Cerebellar nuclear complex (tissue), 1 donor: ENCODE measurements at regions not wholly inside any gene's neighbourhood (a gene's known extent, or its start where the extent isn't known, plus 50 kb on each side); places are given as distances from the start of the nearest gene placed in this dataset.
"Not testable (repeated sequence)": the region's sequence is repeated elsewhere in the genome, so short reads cannot be mapped to it uniquely, and the experiment has no call there.

Experiments
- DNase-seq, 2 experiments: peaks; one replicate each; lab custom pipeline; 2025; lab: John Stamatoyannopoulos, UW

GRCh38 chr13:79874396-79875360, 393.7 kb downstream of the NDFIP2 start:
- no peak for DNase-seq

GRCh38 chr13:79871594-79871993, 390.6 kb downstream of the NDFIP2 start:
- no peak for DNase-seq

- no peak for DNase-seq
These were observed 389.8 kb downstream of the NDFIP2 start for GRCh38 chr13:79870766-79871165.

GRCh38 chr13:79870123-79870522, 389.2 kb downstream of the NDFIP2 start:
- DNase-seq = no peak

DNA sequence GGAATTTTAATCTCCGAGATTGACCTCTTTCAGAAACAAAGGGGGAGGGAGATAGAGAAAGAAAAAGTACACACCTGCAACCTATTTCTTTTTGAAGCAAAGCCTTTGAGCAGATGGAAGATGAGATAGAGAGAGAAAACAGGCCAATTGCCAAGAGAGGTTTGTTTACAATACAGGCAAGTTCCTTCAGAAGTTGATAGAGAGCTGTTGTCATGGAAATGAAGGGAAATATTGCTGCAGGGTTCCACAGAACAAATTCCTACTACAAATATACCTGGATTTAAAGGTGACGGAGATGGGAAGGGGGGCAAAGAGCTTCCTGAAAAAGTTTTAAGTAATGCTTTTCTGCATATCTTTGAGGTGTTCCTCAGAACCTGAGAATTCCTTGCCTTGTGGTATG, 388.4 kb downstream of the NDFIP2 start:
- peak; percentile 29 to 77 for DNase-seq

DNA sequence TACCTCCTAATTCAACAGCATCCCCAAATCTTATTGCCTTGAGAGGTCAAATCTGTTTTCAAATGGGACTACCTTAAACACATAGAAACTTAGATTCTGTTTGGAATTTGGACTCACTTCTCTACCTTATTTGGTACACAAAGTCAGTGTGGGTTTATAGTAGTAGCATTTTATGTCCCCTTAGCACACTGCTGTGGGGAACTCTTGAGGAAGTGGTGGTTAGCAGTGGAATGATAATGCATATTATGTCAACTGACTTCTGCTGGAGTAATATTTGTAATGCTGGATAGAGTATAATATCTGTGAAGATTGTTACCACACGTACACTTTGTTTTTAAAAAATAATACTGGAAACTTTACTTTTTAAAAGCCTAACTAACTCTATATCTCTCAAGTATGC, 386.3 kb downstream of the NDFIP2 start:
- no peak for DNase-seq

DNA sequence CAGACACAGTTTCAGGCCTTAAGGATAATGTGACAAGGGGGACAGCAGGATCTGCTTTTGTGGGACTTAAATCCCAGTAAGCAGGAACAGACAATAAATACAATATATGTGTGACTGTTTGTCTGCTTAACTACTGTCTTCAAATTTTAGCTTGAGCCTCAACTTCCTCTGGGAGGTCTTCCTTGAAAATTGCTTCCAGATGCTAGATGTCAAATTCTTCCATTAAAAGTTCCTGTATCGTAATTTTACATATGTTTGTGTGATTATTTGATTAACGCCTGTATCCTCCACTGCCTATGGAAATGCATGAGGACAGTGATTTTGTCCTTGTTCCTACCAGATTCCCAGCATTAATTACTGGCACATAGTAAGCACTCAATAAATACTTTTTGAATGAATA, 385.5 kb downstream of the NDFIP2 start:
- no peak for DNase-seq

DNA sequence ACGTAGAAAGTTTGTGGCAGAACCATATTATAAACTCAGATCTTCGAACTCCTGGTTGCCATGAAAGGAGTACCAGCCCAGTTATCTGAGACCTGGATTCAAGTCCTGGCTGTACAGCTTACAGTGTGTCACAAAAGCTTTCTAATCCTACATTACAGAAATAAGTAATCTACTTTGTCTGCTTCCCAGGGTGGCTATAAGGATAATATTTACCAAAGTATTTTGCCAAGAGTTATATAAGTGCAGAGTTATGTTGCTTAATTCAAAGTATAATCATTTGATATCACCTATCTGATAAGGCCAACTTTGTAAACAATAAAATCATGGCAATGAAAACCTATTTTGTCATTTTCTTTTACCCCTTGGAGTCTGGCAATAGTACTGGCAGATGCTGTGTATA, 381.6 kb downstream of the NDFIP2 start:
- DNase-seq = no peak

DNA sequence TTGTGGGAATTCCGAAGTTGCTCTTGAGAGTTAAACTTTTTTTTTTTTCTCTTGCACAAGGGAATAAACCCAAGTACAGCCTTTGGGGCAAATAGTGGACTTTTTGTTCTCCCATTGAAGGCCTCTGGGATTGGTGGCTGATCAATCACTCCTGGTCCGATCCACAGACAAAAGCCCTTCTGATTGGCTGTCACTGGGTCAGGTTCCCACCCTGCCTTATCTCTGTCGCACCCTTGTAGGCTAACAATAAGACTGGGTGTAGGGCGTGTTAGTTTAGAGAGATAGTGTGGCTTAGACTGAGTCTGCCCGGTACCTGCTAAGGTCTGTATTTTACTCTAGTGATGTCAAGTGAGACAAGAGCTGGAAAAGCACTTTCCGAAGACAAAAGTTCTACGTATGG, 380.8 kb downstream of the NDFIP2 start:
- DNase-seq = no peak

DNA sequence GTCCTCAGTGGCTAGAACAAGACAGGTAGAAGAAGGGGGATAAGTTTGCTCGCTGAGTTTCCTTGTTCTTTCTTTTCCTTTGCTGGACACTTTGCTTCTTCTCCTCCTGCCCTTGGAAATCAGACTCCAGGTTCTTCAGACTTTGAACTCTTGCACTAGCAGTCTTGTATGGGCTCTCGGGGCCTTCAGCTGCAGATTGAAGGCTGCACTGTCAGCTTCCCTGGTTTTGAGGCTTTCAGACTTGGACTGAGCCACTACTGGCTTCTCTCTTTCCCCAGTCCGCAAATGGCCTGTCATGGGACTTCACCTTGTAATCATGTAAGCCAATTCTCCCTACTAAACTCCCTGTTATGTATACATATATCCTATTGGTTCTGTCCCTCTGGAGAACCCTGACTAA, 379.8 kb downstream of the NDFIP2 start:
- DNase-seq = no peak

- DNase-seq = no peak
These were observed 378.8 kb downstream of the NDFIP2 start for GRCh38 chr13:79859756-79860155.

DNA sequence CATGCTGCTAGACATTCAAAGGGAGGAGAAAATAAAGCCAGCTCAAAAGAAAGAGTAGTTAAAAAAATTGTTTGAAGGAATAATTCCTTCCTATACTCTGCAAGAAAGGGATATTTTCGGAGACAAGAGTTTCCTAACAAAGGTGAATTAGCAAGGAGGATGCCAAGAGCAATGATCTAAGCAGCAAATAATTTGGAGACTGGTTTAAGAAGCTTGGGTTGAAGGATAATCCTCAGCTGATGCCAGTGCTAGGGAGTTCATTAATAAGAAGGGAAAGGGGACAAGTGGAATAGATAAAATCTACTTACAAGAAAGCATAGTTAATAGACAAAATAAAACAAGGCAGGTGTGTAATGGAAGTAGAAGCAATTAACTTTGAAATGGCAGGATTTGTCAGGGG, 372.3 kb downstream of the NDFIP2 start:
- no peak for DNase-seq

DNA sequence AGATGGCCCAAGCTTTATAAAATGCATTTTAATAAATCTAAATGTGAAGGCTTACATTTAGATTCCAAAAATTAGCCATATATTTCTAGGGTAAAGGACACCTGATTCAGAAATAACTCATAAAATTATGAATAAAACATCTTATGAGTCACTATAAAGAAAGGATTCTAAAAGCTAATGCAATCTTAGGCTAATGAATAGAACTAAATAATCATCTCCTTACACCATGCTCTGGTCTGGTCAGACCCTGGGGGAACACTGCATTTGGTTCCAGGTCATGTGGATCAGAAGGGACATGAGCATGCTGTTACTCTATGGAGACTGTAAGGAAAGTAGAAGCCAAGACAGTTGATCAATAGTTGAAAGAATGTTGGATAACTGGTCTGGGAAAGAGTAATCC, 370.4 kb downstream of the NDFIP2 start:
- DNase-seq = no peak

- DNase-seq = no peak
These were observed 367.1 kb downstream of the NDFIP2 start for GRCh38 chr13:79847882-79848592.

GRCh38 chr13:79846386-79846785, 365.4 kb downstream of the NDFIP2 start:
- no peak for DNase-seq

DNA sequence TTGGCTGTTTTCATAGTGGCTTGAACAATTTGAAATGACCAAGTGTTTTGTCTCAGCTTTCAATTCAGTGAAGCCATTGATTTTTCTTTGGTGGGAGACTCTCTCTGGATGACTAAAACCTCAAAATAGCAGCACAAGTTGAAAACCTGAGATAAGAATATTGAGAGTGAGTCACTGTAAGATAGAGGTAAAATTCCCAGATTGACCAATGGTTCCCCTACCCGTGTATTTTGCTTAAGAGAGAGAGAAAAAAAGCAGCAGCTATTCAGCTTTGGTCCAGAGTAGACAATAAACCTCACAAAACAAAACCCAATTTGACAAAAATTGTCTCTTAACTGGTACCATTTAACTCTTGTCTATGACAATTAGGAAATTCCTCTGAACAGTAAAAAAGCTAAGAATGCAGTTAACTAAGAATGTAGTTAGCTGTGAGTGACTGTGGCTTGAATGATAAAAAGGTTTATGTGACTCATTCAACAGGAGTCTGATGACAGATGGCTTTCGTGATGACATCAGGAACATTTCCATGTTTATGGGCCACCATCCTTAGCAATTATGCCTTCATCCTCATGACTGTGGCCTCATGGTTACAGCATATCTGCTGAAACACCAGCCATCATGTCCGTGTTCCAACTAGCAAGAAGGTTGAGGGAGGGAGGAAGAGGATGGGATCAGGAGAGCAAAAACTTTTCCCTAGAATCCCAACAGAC, 356.9 kb downstream of the NDFIP2 start:
- no peak for DNase-seq

DNA sequence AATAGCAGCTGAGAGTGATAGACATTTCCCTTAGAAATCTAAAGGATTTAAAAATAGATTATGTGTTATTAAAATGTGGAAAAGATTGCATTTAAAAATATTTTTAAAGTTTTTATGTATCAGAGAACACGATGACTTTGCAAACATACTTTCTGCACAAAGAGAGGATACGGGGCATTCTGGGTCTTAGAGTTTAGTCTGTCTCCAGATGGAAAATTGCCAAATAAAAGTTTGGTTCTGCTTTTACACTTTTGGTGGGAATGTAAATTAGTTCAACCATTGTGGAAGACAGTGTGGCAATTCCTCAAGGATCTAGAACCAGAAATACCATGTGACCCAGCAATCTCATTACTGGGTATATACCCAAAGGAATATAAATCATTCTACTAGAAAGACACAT, 355.2 kb downstream of the NDFIP2 start:
- DNase-seq = not testable (repeated sequence)

DNA sequence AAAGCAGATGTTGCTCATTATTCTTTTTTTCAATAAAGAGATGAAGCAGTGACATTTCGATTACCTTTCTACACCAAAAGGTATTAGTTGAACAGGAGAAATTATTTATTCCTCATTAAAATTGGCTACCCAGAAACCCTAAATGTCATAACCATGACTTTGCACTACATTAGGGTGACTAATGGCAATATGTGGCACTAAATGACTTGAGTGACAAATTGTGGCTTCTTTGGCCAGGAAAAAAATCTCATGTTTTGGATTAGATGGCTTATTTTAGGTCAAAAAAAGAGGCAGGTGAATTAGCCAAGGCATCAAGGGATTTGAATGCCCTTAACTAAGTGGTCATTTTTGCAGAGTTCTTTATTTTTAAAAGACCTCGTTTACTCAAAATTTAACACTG, 353.9 kb downstream of the NDFIP2 start:
- DNase-seq = no peak

DNA sequence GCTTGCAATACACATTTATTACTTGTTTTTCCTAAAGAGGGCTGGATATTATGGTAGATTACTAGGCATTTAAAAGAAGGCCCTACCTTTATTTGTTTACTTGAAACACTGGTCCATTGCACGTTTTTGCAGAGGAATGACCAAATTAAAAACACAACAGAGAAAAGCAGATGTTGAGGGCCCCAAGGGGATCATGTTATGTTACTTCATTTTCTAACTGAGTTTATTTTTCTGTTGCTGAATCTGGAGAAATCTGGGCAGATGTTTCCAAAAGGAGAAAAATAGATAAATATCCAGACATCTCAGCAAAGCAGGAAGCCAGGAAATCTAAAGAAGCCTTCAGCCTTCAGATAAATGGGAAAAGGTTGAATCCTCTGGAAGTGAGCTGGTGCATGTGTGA, 353.0 kb downstream of the NDFIP2 start:
- DNase-seq = no peak

DNA sequence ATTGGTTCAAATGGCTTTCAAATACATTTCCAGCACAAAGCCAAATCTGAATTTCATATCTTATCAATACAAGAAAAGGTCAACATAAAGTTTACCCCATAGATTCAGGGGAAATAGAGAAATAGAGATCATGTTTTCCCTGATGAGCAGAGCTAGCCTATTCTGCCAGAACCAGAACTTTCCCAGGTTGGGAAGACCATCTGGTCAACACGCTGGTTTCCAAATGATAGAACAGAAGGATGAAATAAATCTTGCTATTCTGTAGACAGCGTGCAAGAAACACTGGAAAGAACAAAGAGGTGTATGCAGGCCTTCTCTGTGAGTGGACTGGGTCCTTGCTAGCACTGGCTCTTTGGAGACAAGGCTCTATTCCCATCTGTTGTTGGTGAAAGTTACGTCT, 350.6 kb downstream of the NDFIP2 start:
- DNase-seq = peak in 1 of 2 experiments; percentile 10

DNA sequence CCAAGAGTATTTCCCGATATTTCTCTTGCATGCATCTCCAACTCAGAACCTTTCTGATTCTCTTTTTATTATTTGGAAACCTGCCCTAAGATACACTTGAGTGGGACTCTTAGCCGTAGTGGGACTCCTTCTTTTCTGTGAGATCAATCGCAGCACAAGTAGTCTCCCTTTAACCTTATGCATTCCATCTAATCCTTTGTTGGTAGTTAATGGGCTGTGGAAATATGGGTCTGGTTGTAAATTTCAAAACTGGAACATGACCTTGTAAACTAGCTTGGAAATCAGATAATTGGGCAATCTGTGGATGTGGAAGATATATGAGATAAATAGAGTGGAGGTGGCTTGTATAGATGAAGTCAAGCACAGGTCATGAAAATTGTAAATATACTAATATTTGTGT, 350.0 kb downstream of the NDFIP2 start:
- no peak for DNase-seq

DNA sequence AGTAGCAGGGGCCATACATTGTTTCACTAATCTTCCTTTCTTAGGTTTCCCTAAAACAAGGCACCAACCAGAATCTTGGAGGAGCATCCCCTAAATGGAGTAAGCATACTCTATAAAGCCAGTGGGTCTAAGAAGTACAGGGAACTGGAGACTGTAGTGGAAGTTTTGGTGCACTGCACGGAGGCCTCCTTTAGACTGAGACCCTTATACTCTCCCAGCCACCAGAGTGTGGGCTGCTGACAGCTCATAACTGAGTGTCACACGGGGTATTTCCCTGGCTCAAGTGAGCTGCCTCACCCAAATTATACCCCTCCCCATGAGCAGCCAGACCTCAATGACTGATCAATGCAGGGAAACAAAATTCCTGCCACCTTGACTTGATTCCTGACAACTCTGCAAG, 349.5 kb downstream of the NDFIP2 start:
- no peak for DNase-seq

GRCh38 chr13:79829880-79830279, 348.9 kb downstream of the NDFIP2 start:
- no peak for DNase-seq
